Fibroblast of mammary gland (primary cell): ENCODE measurements at regions not wholly inside any gene's neighbourhood (a gene's known extent, or its start where the extent isn't known, plus 50 kb on each side); places are given as distances from the start of the nearest gene placed in this dataset.

ENCODE experiments used
- DNase-seq: peaks from one replicate; pipeline ENCODE4 v3.0.0-alpha.2; 2010; ENCODE audit warnings: low read depth
- H3K4me3 ChIP-seq: 2 replicates; pipeline ENCODE4 v1.5.1; 2011; ENCODE audit warnings: low read depth, mild to moderate bottlenecking, low read length, moderate library complexity; ENCODE audit not compliant: control insufficient read depth
- CTCF ChIP-seq: conservative IDR thresholded peaks from 2 replicates; pipeline ENCODE4 v1.5.1; 2011; ENCODE audit warnings: low read depth, low read length, inconsistent platforms; ENCODE audit not compliant: control insufficient read depth, insufficient read depth

GRCh38 chr11:134670247-134670782, 258.3 kb upstream of the B3GAT1 start:
- TF ChIP-seq CTCF = no peak
- DNase-seq = no peak
- H3K4me3 ChIP-seq = no peak overlapping the region

- no peak overlapping the region for H3K4me3 ChIP-seq
- TF ChIP-seq CTCF = no peak
- no peak for DNase-seq
Measured at GRCh38 chr11:134669796-134670195, 257.8 kb upstream of the B3GAT1 start.

GRCh38 chr11:134668796-134669195, 256.8 kb upstream of the B3GAT1 start:
- no peak for DNase-seq
- H3K4me3 ChIP-seq = no peak overlapping the region
- TF ChIP-seq CTCF = no peak

GRCh38 chr11:134668076-134668475, 256.0 kb upstream of the B3GAT1 start:
- DNase-seq = no peak
- no peak for TF ChIP-seq CTCF
- no peak overlapping the region for H3K4me3 ChIP-seq

GRCh38 chr11:134667505-134667904, 255.5 kb upstream of the B3GAT1 start:
- no peak for TF ChIP-seq CTCF
- no peak for DNase-seq
- no peak overlapping the region for H3K4me3 ChIP-seq

- TF ChIP-seq CTCF = no peak
- DNase-seq = no peak
- H3K4me3 ChIP-seq = no peak overlapping the region
Measured at GRCh38 chr11:134667175-134667500, 255.1 kb upstream of the B3GAT1 start.

- DNase-seq = no peak
- H3K4me3 ChIP-seq = no peak overlapping the region
- no peak for TF ChIP-seq CTCF
Measured at GRCh38 chr11:134666273-134667174, 254.5 kb upstream of the B3GAT1 start.
